K562 (cell line): ENCODE measurements at regions not wholly inside any gene's neighbourhood (a gene's known extent, or its start where the extent isn't known, plus 50 kb on each side); places are given as distances from the start of the nearest gene placed in this dataset.

ENCODE experiments used
- ATAC-seq: fragments of 200-7000 bp; cut with Tn5 transposase; 3 replicates; pipeline ENCODE4 v1.9.1; 2020; ENCODE audit warnings: moderate library complexity
- BruUV-seq: library from RNA; stranded (reverse); fragments of 400-500 nt; replicated peaks from 2 replicates; lab custom pipeline; 2021; lab: Mats Ljungman, UMichigan
- CTCF ChIA-PET: fragments of 300-600 bp; formaldehyde crosslinking; extraction: SDS; loops from one replicate; lab custom pipeline; 2021; ENCODE audit warnings: low intra/inter-chr PET ratio; lab: Yijun Ruan, JAX
- POLR2A ChIA-PET: fragments of 300-600, 350-650 bp; sonication (Branson Sonifier 250); formaldehyde crosslinking; extraction: SDS; loops from one replicate; lab custom pipeline; 2021; ENCODE audit warnings: antibody characterized with exemption, inconsistent platforms; lab: Yijun Ruan, JAX
- DNase-seq, 4 experiments: peaks; one replicate each; pipeline versions ENCODE4 v3.0.0 to v3.0.0-alpha.2; 2011 to 2018; ENCODE audit warnings: low spot score in 3 of 4, mixed read lengths in 3 of 4; ENCODE audit errors: extremely low read depth in 1 of 4
- FAIRE-seq: peaks from 2 replicates; lab custom pipeline; 2011; peaks lifted over from hg19 to GRCh38; lab: Jason Lieb, UNC
- H2AFZ ChIP-seq: 2 replicates; pipeline ENCODE4 v1.6.0; 2011; ENCODE audit warnings: low read depth, low read length, control low read depth, inconsistent platforms
- H3K27ac ChIP-seq: fragments of 200-600 bp; 3 replicates; pipeline ENCODE4 v1.8.0; 2011; ENCODE audit warnings: low read depth, mild to moderate bottlenecking, control low read depth, inconsistent platforms, low read length, moderate library complexity, mixed read lengths; ENCODE audit errors: extremely low read depth
- H3K27me3 ChIP-seq, 2 experiments: fragments of 300-600 bp in 1 of 2; 2 replicates in 1 of 2; 3 replicates in 1 of 2; pipeline versions ENCODE4 v1.6.0 to v1.8.0; 2011; ENCODE audit warnings: inconsistent platforms in 2 of 2, low read length in 2 of 2, mild to moderate bottlenecking in 1 of 2, mixed read lengths in 1 of 2, moderate library complexity in 1 of 2; ENCODE audit not compliant: control insufficient read depth in 2 of 2, insufficient read depth in 2 of 2
- H3K36me3 ChIP-seq: fragments of 300-600 bp; 3 replicates; pipeline ENCODE4 v1.8.0; 2011; ENCODE audit warnings: mild to moderate bottlenecking, low read length, inconsistent platforms; ENCODE audit not compliant: control insufficient read depth, insufficient read depth
- H3K4me1 ChIP-seq, 2 experiments: fragments of 200-600 bp in 1 of 2; replicated peaks in 1 of 2; 2 replicates in 1 of 2; 3 replicates in 1 of 2; pipeline versions ENCODE4 v1.5.1 to v1.8.0; 2011; ENCODE audit warnings: inconsistent platforms in 2 of 2, low read length in 2 of 2, mild to moderate bottlenecking in 1 of 2, mixed read lengths in 1 of 2, moderate library complexity in 1 of 2; ENCODE audit not compliant: control insufficient read depth in 2 of 2, insufficient read depth in 2 of 2
- H3K4me2 ChIP-seq: 2 replicates; pipeline ENCODE4 v1.6.1; 2011; ENCODE audit warnings: low read length, control low read depth, inconsistent platforms, mixed read lengths; ENCODE audit not compliant: insufficient read depth
- H3K4me3 ChIP-seq: fragments of 200-600 bp; sonication (generic), shearing (Covaris generic); 2 replicates; pipeline ENCODE4 v1.5.1; 2016; ENCODE audit warnings: control low read depth, inconsistent platforms
- H3K79me2 ChIP-seq: fragments of 200-600 bp; 3 replicates; pipeline ENCODE4 v1.8.0; 2011; ENCODE audit warnings: low read length, inconsistent platforms; ENCODE audit not compliant: control insufficient read depth, insufficient read depth
- H3K9ac ChIP-seq, 2 experiments: 2 replicates each; pipeline versions ENCODE4 v1.6.0 to v1.6.1; 2011; ENCODE audit warnings: low read depth in 2 of 2, low read length in 2 of 2, control low read depth in 1 of 2, inconsistent platforms in 1 of 2, mild to moderate bottlenecking in 1 of 2, mixed read lengths in 1 of 2; ENCODE audit not compliant: insufficient read depth in 1 of 2
- H3K9me1 ChIP-seq: one replicate; pipeline ENCODE4 v1.6.0; 2011; ENCODE audit warnings: inconsistent platforms, mild to moderate bottlenecking, low read length, moderate library complexity; ENCODE audit not compliant: control insufficient read depth, insufficient read depth
- H3K9me3 ChIP-seq: replicated peaks from 2 replicates; pipeline ENCODE4 v1.5.1; 2011; ENCODE audit warnings: low read depth, low read length, inconsistent platforms; ENCODE audit not compliant: control insufficient read depth, insufficient read depth
- H4K20me1 ChIP-seq: replicated peaks from 2 replicates; pipeline ENCODE4 v1.6.1; 2011; ENCODE audit warnings: low read length, inconsistent platforms, mixed read lengths; ENCODE audit not compliant: control insufficient read depth, insufficient read depth
- C11orf30 ChIP-seq: fragments of 450-650 bp; IDR thresholded peaks from 2 replicates; pipeline ENCODE4 v1.6.1; 2016; ENCODE audit warnings: low read depth, mild to moderate bottlenecking
- ELF2 ChIP-seq: fragments of 250-450 bp; sonication (Bioruptor Pico); IDR thresholded peaks from 2 replicates; pipeline ENCODE4 v1.5.0; 2021; ENCODE audit warnings: mild to moderate bottlenecking
- FOXP1 ChIP-seq: sonication (generic); formaldehyde crosslinking; IDR thresholded peaks from 2 replicates; pipeline ENCODE4 v1.8.0; 2022; ENCODE audit warnings: mild to moderate bottlenecking, missing genetic modification reagents
- KLF13 ChIP-seq: fragments of 450-650 bp; IDR thresholded peaks from 2 replicates; pipeline ENCODE4 v1.6.1; 2016; ENCODE audit warnings: missing genetic modification characterization, low read depth, mild to moderate bottlenecking, missing compliant biosample characterization, moderate library complexity, borderline replicate concordance
- MAFG ChIP-seq: fragments of 450-650 bp; conservative IDR thresholded peaks from 2 replicates; pipeline ENCODE4 v1.6.1; 2016; ENCODE audit warnings: missing genetic modification characterization, missing compliant biosample characterization
- TFE3 ChIP-seq: fragments of 450-650 bp; formaldehyde crosslinking; IDR thresholded peaks from 2 replicates; pipeline ENCODE4 v1.4.0; 2020; ENCODE audit warnings: mild to moderate bottlenecking, mixed read lengths
- THAP12 ChIP-seq: fragments of 250-450 bp; sonication (Bioruptor Pico); IDR thresholded peaks from 2 replicates; pipeline ENCODE4 v1.9.0; 2021; ENCODE audit warnings: mild to moderate bottlenecking, inconsistent platforms
- XRCC5 ChIP-seq: fragments of 200-400 bp; formaldehyde crosslinking; IDR thresholded peaks from 2 replicates; pipeline ENCODE4 v1.6.1; 2017; ENCODE audit warnings: low read depth, mild to moderate bottlenecking, low read length
- ZFP36 ChIP-seq: fragments of 150-350 bp; IDR thresholded peaks from 2 replicates; pipeline ENCODE4 v1.6.1; 2018; ENCODE audit warnings: low read length, low read depth; ENCODE audit not compliant: partially characterized antibody
- ZNF316 ChIP-seq: fragments of 450-650 bp; IDR thresholded peaks from 2 replicates; pipeline ENCODE4 v1.6.1; 2016
- ZNF707 ChIP-seq: fragments of 250-450 bp; sonication (Bioruptor Pico); conservative IDR thresholded peaks from 2 replicates; pipeline ENCODE4 v1.8.0; 2022; ENCODE audit warnings: inconsistent platforms, mild to moderate bottlenecking, moderate library complexity
- ZNF766 ChIP-seq: fragments of 200-800 bp; sonication (Bioruptor generic); conservative IDR thresholded peaks from 2 replicates; pipeline ENCODE4 v1.6.1; 2016; ENCODE audit warnings: missing genetic modification characterization, missing compliant biosample characterization
- ZZZ3 ChIP-seq: fragments of 450-650 bp; IDR thresholded peaks from 2 replicates; pipeline ENCODE4 v1.6.1; 2016; ENCODE audit warnings: antibody characterized with exemption, mild to moderate bottlenecking, moderate library complexity
- WGBS: fragments of 100-300 bp; shearing (Covaris generic); methylation state at CpG from one replicate; pipeline ENCODE4 v1.1.6; 2016; ENCODE audit warnings: low coverage, mixed read lengths; ENCODE audit not compliant: insufficient coverage; ENCODE audit errors: missing lambda C conversion rate; 5-methylcytosine and 5-hydroxymethylcytosine counted together
- in situ Hi-C: fragments of 300-500 bp; cut with MboI; formaldehyde crosslinking; loops from 4 replicates; pipeline ENCODE4 v1.15.0; 2018; ENCODE audit warnings: inconsistent platforms, mixed read lengths
- intact Hi-C: fragments of 100-400 bp; cut with micrococcal nuclease; formaldehyde crosslinking; loops from 2 replicates; pipeline ENCODE4 v1.14.2; 2022

- H3K27me3 ChIP-seq: no peaks in the 10 kb centered on the region
- no peaks in the 10 kb centered on the region for H3K9me1 ChIP-seq
- CTCF ChIA-PET: no interaction called here
- TF ChIP-seq ZFP36 (no peak), TFE3 (CRISPR knock-in tag) (0 out of 2 replicates have a peak, but pooled peaks have one; percentile 11)
- H3K79me2 ChIP-seq: no peaks in the 10 kb centered on the region
- no peaks in the 10 kb centered on the region for H4K20me1 ChIP-seq
- H3K4me1 ChIP-seq: no peaks in the 10 kb centered on the region
- intact Hi-C loops: no loop called here
- H3K27ac ChIP-seq: no peak overlapping the region
- FAIRE-seq (no peak), DNase-seq (no peak), ATAC-seq (no peak)
- in situ Hi-C loops: no loop called here
- POLR2A ChIA-PET: no interaction called here
- no peak overlapping the region for H3K9ac ChIP-seq
- no TSS peak for BruUV-seq
- no peaks in the 10 kb centered on the region for H3K9me3 ChIP-seq
- no peak overlapping the region for H3K4me3 ChIP-seq
- H3K4me2 ChIP-seq: no peak overlapping the region
- H2AFZ ChIP-seq: no peak overlapping the region
- H3K36me3 ChIP-seq: no peaks in the 10 kb centered on the region
Observed at GRCh38 chr13:33510350-33510970, 224.9 kb upstream of the STARD13 start.

- ChIA-PET CTCF (no interaction called here), POLR2A (no interaction called here)
- Histone ChIP-seq H3K4me3 (no peak overlapping the region), H3K9me3 (no peaks in the 10 kb centered on the region), H3K9ac (no peak overlapping the region), H3K27ac (no peak overlapping the region), H3K4me1 (no peaks in the 10 kb centered on the region), H3K9me1 (no peaks in the 10 kb centered on the region), H3K4me2 (no peak overlapping the region), H3K36me3 (no peaks in the 10 kb centered on the region), H2AFZ (no peak overlapping the region), H3K27me3 (no peaks in the 10 kb centered on the region), H3K79me2 (no peaks in the 10 kb centered on the region), H4K20me1 (no peaks in the 10 kb centered on the region)
- no peak for FAIRE-seq
- WGBS: 0% methylated on average over 2 of the region's 2 CpGs
- BruUV-seq: no TSS peak
- in situ Hi-C loops: no loop called here
- no peak for ATAC-seq
- intact Hi-C loops: no loop called here
- no peak for DNase-seq
- TF ChIP-seq KLF13 (tag) (no peak), ZNF707 (CRISPR knock-in tag) (no peak), FOXP1 (CRISPR knock-in tag) (no peak), XRCC5 (no peak), THAP12 (no peak), C11orf30 (0 out of 2 replicates have a peak, but pooled peaks have one; percentile 35), ZZZ3 (no peak), ELF2 (CRISPR knock-in tag) (no peak), ZNF316 (peak; percentile 37; the same call in 1 of the 2 replicates), ZNF766 (CRISPR knock-in tag) (peak; percentile 84), MAFG (tag) (peak; percentile 28)
Observed at GRCh38 chr13:33512880-33513554, 227.5 kb upstream of the STARD13 start.
